Neutrophil (primary cell): ENCODE measurements at regions not wholly inside any gene's neighbourhood (a gene's known extent, or its start where the extent isn't known, plus 50 kb on each side); places are given as distances from the start of the nearest gene placed in this dataset.

Source experiments
- H3K27ac ChIP-seq: fragments of 200-600 bp; sonication (generic); 2 replicates; pipeline ENCODE4 v1.5.1; 2016; ENCODE audit warnings: mild to moderate bottlenecking, moderate library complexity
- H3K27me3 ChIP-seq: fragments of 200-600 bp; sonication (generic); 2 replicates; pipeline ENCODE4 v1.6.0; 2016; ENCODE audit warnings: mild to moderate bottlenecking
- H3K36me3 ChIP-seq: fragments of 200-600 bp; sonication (generic); 2 replicates; pipeline ENCODE4 v1.5.1; 2017
- H3K4me1 ChIP-seq, 2 experiments: fragments of 200-600 bp in 1 of 2; sonication (generic) in 1 of 2; 1 replicate in 1 of 2; 2 replicates in 1 of 2; pipeline versions ENCODE4 v1.5.1 to v1.6.1; 2013 to 2016; ENCODE audit warnings: low read depth in 1 of 2, low read length in 1 of 2, mild to moderate bottlenecking in 1 of 2, moderate library complexity in 1 of 2; ENCODE audit not compliant: control insufficient read depth in 1 of 2, insufficient read depth in 1 of 2
- H3K4me3 ChIP-seq, 2 experiments: fragments of 200-600 bp in 1 of 2; sonication (generic) in 1 of 2; 1 replicate in 1 of 2; 2 replicates in 1 of 2; pipeline ENCODE4 v1.5.1; 2013 to 2016; ENCODE audit warnings: low read depth in 1 of 2, low read length in 1 of 2, mild to moderate bottlenecking in 1 of 2, moderate library complexity in 1 of 2
- H3K9me3 ChIP-seq: fragments of 200-600 bp; sonication (generic); 2 replicates; pipeline ENCODE4 v1.5.1; 2016
- TF ChIP-seq, protein P1 (sequence below): fragments of 200-600 bp; sonication (generic); IDR thresholded peaks from 2 replicates; pipeline ENCODE4 v1.5.1; 2016; ENCODE audit warnings: antibody characterized with exemption

DNA sequence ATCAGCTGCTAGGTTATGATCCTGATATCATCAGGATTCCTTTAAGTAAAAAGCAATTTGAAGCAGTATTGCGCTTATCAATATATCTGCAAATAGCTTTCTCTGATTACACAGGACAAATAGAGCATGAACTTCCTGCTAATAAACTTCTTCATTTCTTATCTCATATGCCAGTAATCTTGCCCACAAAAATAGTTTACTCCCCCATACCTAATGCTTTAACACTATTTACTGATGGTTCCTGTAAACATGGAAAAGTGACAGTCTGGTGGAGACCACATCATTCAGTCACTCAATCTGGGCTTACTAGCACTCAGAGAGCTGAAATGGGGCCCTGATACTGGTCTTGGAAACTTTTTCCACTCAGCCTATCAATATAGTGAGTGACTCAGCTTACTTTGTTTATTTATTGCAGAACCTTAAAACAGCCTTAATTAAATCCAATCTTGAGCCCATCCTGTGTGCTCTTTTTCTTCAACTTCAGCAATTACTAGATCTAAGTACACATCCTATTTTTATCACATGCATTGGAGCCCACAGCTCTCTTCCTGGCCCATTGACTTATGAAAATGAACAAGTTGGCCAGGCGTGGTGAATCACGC lies 1464.3 kb downstream of the UQCRFS1 start:
- TF ChIP-seq, protein P1, sequence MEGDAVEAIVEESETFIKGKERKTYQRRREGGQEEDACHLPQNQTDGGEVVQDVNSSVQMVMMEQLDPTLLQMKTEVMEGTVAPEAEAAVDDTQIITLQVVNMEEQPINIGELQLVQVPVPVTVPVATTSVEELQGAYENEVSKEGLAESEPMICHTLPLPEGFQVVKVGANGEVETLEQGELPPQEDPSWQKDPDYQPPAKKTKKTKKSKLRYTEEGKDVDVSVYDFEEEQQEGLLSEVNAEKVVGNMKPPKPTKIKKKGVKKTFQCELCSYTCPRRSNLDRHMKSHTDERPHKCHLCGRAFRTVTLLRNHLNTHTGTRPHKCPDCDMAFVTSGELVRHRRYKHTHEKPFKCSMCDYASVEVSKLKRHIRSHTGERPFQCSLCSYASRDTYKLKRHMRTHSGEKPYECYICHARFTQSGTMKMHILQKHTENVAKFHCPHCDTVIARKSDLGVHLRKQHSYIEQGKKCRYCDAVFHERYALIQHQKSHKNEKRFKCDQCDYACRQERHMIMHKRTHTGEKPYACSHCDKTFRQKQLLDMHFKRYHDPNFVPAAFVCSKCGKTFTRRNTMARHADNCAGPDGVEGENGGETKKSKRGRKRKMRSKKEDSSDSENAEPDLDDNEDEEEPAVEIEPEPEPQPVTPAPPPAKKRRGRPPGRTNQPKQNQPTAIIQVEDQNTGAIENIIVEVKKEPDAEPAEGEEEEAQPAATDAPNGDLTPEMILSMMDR = no peak
- Histone ChIP-seq H3K27me3 (peaks cover 11% of the 10 kb centered on the region), H3K4me3 (no peak overlapping the region), H3K4me1 (no peaks in the 10 kb centered on the region), H3K27ac (no peak overlapping the region), H3K9me3 (no peaks in the 10 kb centered on the region), H3K36me3 (no peaks in the 10 kb centered on the region)

DNA sequence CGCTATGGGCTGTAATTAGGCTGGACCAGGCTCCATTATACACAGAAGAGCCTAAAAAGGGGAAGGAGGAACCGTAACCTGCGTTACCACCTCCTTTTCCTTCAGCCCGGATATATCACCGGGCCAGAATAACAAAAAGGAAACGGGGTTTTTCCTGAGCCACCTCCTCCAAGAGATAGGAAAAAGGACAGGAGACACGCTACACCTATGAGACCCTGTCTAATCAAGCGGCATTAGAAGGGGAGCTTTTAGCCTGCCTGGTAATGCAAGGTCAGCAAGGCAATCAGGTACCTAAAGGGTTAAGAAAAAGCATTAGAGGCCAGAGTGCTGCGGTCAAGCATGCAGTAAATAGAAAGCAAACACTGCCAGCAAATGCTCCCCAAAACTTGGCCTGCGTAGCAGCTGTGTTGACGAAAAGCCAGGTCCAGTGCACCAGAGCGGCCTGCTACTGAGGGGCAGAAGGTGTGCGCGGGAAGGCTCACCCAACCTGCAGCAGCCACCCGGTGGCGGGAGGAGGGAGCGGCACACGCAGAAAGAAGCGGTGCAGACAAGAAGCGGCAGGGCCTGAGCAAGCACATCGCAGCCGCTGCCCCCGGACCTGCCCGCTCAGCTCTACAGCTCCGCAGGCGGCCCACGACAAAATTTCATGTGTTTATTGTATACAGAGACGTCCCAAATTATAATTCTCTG lies 1466.1 kb downstream of the UQCRFS1 start:
- Histone ChIP-seq H3K27ac (no peak overlapping the region), H3K36me3 (no peaks in the 10 kb centered on the region), H3K9me3 (no peaks in the 10 kb centered on the region), H3K4me3 (no peak overlapping the region), H3K4me1 (no peaks in the 10 kb centered on the region), H3K27me3 (peaks cover 11% of the 10 kb centered on the region)
- TF ChIP-seq, protein P1 = no peak

DNA sequence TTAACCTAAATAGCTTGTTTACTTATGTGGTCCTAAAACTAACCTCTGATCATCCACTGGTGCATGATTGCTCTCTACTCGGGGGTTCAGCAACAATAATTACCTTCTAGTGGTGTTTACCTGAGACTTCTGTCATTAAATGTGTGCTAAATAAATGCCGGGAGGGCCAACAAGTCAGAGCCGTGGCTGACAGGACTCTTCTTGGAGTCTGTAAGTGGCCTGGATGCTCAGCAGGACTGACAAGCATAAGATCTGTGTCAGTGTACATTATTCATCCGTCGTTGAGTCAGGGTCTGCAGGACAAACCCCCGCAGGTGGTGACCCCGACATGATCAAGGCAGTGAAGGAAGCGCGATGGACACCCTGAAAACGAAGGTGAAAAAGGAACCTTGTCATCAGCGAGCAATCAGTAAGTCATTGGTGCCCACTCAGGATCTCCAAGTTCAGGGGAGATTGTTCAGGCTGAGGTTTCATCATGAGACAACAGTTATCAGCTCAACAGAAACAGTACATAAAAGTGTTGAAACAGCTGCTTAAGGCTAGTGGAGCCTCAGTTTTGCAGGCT lies 1466.9 kb downstream of the UQCRFS1 start:
- Histone ChIP-seq H3K27ac (no peak overlapping the region), H3K4me1 (no peaks in the 10 kb centered on the region), H3K4me3 (no peak overlapping the region), H3K9me3 (no peaks in the 10 kb centered on the region), H3K27me3 (peaks cover 11% of the 10 kb centered on the region), H3K36me3 (no peaks in the 10 kb centered on the region)
- TF ChIP-seq, protein P1 = no peak

DNA sequence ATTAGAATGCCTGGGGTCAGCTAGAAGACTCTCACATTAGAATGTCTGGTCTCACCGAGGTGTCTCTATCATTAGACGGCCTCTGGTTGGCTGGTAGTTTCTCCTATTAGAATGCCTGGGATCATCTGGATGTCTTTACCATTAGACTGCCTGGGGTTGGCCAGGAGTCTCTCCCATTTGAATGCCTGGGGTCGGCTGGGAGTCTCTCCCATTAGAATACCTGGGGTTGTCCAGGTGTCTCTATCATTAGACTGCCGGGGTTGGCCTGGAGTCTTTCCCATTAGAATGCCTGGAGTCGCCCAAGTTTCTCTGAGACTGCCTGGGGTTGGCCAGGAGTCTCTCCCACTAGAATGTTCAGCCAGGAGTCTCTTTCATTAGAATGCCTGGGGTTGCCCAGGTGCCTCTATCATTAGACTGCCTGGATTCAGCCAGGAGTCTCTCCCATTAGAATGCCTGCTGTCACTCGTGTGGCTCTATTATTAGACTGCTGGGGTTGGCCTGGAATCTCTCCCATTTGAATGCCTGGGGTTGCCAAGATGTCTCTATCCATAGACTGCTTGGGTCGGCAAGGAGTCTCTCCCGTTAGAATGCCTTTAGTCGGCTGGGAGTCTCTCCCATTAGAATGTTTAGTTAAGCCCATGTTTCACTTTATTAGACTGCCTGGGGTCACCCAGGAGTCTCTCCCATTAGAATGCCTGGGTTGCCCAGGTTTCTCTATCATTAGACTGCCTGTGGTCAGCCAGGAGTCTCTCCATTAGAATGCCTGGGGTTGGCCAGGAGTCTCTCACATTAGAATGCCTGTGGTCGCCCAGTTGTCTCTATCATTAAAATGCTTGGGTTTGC lies 1467.8 kb downstream of the UQCRFS1 start:
- Histone ChIP-seq H3K9me3 (no peaks in the 10 kb centered on the region), H3K36me3 (no peaks in the 10 kb centered on the region), H3K27ac (no peak overlapping the region), H3K4me3 (no peak overlapping the region), H3K4me1 (no peaks in the 10 kb centered on the region), H3K27me3 (peaks cover 11% of the 10 kb centered on the region)
- TF ChIP-seq, protein P1 = no peak

DNA sequence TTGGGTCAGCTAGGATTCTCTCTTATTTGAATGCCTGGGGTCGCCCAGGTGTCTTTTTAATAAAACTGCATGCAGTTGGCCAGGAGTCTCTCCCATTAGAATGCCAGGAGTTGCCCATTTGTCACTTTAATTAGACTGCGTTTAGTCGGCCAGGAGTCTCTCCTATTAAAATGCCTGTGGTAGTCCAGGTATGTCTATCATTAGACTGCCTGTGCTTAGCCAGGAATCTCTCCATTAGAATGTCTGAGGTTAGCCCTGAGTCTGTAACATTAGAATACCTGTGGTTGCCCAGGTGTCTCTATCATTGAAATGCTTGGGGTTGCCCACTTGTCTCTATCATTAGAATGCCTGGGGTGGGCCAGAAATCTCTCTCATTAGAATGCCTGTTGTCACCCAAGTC lies 1470.9 kb downstream of the UQCRFS1 start:
- no peak overlapping the region for H3K4me3 ChIP-seq
- H3K4me1 ChIP-seq = no peaks in the 10 kb centered on the region
- H3K9me3 ChIP-seq = peaks cover 5% of the 10 kb centered on the region
- TF ChIP-seq, protein P1 = no peak
- H3K36me3 ChIP-seq = no peaks in the 10 kb centered on the region
- peaks cover 7% of the 10 kb centered on the region for H3K27me3 ChIP-seq
- H3K27ac ChIP-seq = no peak overlapping the region
